Lower lobe of right lung (tissue), 2 donors: ENCODE measurements at regions not wholly inside any gene's neighbourhood (a gene's known extent, or its start where the extent isn't known, plus 50 kb on each side); places are given as distances from the start of the nearest gene placed in this dataset.

ENCODE experiments used
- ATAC-seq, 2 donors: fragments of 200-7000 bp; cut with Tn5 transposase; one replicate each; pipeline ENCODE4 v1.9.1; 2020 to 2022; ENCODE audit warnings: mild to moderate bottlenecking in 2 of 2, moderate library complexity in 2 of 2
- DNase-seq: peaks from one replicate; pipeline ENCODE4 v3.0.0-alpha.2; 2020
- H3K27ac ChIP-seq: fragments of 200-600 bp; one replicate; pipeline ENCODE4 v1.8.0; 2022
- H3K27me3 ChIP-seq: fragments of 200-600 bp; one replicate; pipeline ENCODE4 v1.8.0; 2022; ENCODE audit warnings: low read depth
- H3K36me3 ChIP-seq: fragments of 200-600 bp; one replicate; pipeline ENCODE4 v1.8.0; 2022; ENCODE audit warnings: mild to moderate bottlenecking
- H3K4me1 ChIP-seq: fragments of 200-600 bp; one replicate; pipeline ENCODE4 v1.8.0; 2022
- H3K4me3 ChIP-seq: fragments of 200-600 bp; one replicate; pipeline ENCODE4 v1.8.0; 2022; ENCODE audit warnings: mild to moderate bottlenecking
- H3K9me3 ChIP-seq: fragments of 200-600 bp; one replicate; pipeline ENCODE4 v1.8.0; 2022
- intact Hi-C: fragments of 100-400 bp; cut with DNase I; formaldehyde crosslinking; loops from one replicate; pipeline ENCODE4 v1.11.0; 2022
- TF ChIP-seq, protein P1 (sequence below): fragments of 200-600 bp; IDR thresholded peaks from one replicate; pipeline ENCODE4 v1.8.0; 2022; ENCODE audit warnings: antibody characterized with exemption, mild to moderate bottlenecking
- donor health status: DM: no; HTN: yes; CAD: no; lungs with severe emphysema.

DNA sequence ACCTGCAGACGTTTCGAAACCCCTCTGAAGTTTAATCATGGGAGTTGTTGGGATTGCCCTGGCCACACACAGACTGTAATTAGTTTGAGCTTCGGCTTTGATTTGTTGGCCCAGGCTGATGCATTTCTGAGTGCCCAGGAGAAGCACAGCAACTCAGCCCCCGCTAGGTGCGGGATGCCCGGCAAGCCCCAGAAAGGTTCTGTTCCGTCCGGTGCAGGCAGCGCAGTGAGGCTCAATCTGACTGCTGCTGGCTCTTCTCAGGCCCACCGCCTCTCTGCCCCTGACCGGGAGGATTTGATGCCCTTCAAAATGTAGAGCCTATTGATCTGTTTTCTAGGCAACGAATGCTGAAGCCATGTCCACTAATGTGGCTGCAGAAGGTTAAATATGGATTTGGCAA is 73.4 kb upstream of the TAF11L2 start:
- no peaks in the 10 kb centered on the region for H3K9me3 ChIP-seq
- no peaks in the 10 kb centered on the region for H3K4me1 ChIP-seq
- H3K27ac ChIP-seq: no peak overlapping the region
- TF ChIP-seq, protein P1, sequence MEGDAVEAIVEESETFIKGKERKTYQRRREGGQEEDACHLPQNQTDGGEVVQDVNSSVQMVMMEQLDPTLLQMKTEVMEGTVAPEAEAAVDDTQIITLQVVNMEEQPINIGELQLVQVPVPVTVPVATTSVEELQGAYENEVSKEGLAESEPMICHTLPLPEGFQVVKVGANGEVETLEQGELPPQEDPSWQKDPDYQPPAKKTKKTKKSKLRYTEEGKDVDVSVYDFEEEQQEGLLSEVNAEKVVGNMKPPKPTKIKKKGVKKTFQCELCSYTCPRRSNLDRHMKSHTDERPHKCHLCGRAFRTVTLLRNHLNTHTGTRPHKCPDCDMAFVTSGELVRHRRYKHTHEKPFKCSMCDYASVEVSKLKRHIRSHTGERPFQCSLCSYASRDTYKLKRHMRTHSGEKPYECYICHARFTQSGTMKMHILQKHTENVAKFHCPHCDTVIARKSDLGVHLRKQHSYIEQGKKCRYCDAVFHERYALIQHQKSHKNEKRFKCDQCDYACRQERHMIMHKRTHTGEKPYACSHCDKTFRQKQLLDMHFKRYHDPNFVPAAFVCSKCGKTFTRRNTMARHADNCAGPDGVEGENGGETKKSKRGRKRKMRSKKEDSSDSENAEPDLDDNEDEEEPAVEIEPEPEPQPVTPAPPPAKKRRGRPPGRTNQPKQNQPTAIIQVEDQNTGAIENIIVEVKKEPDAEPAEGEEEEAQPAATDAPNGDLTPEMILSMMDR: no peak
- no peaks in the 10 kb centered on the region for H3K36me3 ChIP-seq
- H3K4me3 ChIP-seq: no peak overlapping the region
- intact Hi-C loops: no loop called here
- ATAC-seq: no peak
- no peak for DNase-seq
- H3K27me3 ChIP-seq: no peaks in the 10 kb centered on the region

DNA sequence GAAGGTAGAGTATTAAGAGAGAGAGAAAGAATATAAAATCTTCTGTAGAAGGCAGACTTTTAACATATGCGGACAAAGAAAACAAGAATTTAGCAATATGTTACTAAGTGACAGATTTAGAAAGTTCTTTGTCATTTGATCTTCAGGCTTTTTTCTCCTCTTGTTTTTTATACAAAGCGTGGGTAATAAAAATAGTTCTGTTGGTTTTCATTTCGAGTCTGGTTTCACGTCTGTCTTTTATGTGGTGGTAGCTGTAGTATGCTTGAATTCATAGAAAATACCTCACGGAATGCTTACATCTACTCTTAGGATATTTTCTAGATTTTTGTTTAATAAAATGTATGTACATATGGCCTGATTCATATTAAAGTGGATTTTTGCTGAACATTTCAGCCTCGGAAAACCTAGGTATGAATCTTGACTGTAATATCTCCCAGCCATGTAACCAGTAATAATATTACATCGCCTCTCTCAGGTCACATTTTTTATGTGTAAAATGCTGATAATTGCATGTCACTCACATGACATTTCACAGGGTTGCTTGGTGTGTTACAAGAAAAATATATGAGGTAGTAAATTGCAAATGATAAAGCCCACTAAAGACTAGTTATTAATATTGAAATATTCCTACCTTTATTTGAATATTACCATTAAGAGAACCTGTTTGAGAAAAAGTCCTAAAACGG is 72.5 kb upstream of the TAF11L2 start:
- ATAC-seq (no peak), DNase-seq (no peak)
- intact Hi-C loops: no loop called here
- Histone ChIP-seq H3K4me1 (no peaks in the 10 kb centered on the region), H3K9me3 (no peaks in the 10 kb centered on the region), H3K27me3 (no peaks in the 10 kb centered on the region), H3K4me3 (no peak overlapping the region), H3K36me3 (no peaks in the 10 kb centered on the region), H3K27ac (no peak overlapping the region)
- TF ChIP-seq, protein P1: no peak

DNA sequence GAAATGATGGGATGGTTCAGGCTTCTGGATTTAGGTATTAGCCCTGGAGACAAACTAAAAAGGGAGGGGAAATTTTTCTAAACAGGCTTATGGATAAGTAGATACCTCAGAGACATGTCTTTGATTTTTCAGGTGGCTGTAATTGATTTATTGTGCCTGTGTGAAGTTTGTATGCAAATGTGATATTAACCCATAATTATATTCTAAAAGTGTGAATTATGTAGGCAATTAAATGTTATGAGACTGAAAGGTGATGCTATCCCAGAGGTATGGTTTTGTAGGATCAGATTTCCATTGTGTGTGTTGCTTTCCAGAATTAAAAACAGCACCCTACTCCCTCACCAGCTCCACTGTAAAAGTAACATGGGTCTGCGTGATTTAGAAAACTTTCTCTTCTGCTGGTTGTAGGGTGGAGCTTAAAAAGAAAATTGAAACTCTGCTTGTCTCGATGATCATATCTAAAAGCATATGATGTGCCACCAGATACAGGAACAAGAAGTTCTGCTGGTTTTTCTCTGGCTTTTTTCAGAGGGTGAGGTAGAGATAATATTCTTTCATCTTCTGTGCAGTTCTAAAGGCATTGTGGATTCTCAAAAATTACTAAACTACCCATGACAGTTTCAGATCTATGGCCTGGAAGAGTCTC is 71.8 kb upstream of the TAF11L2 start:
- ATAC-seq (no peak), DNase-seq (no peak)
- Histone ChIP-seq H3K9me3 (no peaks in the 10 kb centered on the region), H3K4me3 (no peak overlapping the region), H3K27ac (no peak overlapping the region), H3K27me3 (no peaks in the 10 kb centered on the region), H3K36me3 (no peaks in the 10 kb centered on the region), H3K4me1 (no peaks in the 10 kb centered on the region)
- intact Hi-C loops: no loop called here
- TF ChIP-seq, protein P1: no peak

DNA sequence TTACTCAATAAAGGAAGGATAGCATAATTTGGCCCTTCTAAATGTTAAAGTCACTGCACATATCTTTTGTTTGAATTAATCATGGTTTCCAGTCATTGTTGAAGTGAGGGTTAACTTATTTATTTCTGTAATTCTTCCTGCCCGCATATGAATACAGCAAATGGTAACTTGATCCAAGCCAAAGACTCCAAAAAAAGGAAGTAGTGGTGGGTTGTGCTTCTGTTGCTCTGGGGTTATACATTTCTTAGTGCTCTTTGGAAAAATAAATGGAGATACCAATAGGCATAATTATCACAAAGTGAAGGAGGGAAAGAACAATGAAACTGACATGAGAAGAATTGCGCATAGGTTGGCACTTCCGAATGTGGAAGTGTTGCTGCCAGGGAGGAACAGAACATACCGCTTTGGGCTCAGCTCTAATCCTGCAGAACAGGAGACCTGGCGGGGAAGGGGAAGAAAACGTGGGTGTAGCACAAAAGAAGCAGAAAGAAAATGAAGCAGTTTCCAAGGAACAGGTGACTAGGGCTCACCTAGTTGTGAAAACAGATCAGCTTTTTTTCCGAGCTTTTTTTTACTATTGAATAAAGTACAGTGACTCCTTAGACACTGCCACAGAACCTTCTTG is 69.7 kb upstream of the TAF11L2 start:
- Histone ChIP-seq H3K27ac (no peak overlapping the region), H3K4me3 (no peak overlapping the region), H3K4me1 (no peaks in the 10 kb centered on the region), H3K36me3 (no peaks in the 10 kb centered on the region), H3K9me3 (no peaks in the 10 kb centered on the region), H3K27me3 (no peaks in the 10 kb centered on the region)
- intact Hi-C loops: no loop called here
- no peak for DNase-seq
- TF ChIP-seq, protein P1: no peak
- ATAC-seq: no peak

DNA sequence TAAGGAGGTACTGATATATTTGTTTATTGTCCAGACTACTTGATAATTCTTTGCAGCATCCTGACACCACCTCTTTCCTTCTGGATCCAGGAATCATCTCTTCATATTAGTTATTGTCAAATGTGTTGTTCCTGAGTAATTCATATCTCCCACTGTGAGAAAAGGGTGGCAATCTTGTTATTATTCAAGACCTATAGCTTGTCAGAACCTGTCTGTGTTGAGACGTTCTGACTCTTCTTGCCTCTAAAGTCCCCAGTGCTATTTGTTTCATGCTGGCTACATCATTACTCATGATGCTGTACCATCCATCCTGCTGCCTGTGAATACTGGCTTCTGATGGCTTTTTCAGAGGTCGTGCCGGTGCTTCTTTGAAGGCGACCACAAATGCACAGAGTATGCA is 68.7 kb upstream of the TAF11L2 start:
- DNase-seq (no peak), ATAC-seq (no peak)
- Histone ChIP-seq H3K27ac (no peak overlapping the region), H3K4me1 (no peaks in the 10 kb centered on the region), H3K9me3 (no peaks in the 10 kb centered on the region), H3K4me3 (no peak overlapping the region), H3K27me3 (no peaks in the 10 kb centered on the region), H3K36me3 (no peaks in the 10 kb centered on the region)
- TF ChIP-seq, protein P1: no peak
- intact Hi-C loops: no loop called here
